Forelimb muscle (tissue), 1 donor: ENCODE measurements at regions not wholly inside any gene's neighbourhood (a gene's known extent, or its start where the extent isn't known, plus 50 kb on each side); places are given as distances from the start of the nearest gene placed in this dataset.
"Not testable (repeated sequence)": the region's sequence is repeated elsewhere in the genome, so short reads cannot be mapped to it uniquely, and the experiment has no call there.

Experiments
- DNase-seq: peaks from one replicate; pipeline ENCODE4 v3.0.0-alpha.2; 2013; ENCODE audit warnings: low read depth

- DNase-seq, result no peak
These were observed 52.3 kb upstream of the CNOT10 start for GRCh38 chr3:32632533-32633265.

GRCh38 chr3:32630266-32630665, 54.7 kb upstream of the CNOT10 start:
- DNase-seq, result no peak

- DNase-seq, result peak; percentile 31
These were observed 56.0 kb upstream of the DYNC1LI1 start for GRCh38 chr3:32626631-32627030.

GRCh38 chr3:32625543-32626176, 55.0 kb upstream of the DYNC1LI1 start:
- not testable (repeated sequence) for DNase-seq

- DNase-seq, result no peak
These were observed 52.9 kb upstream of the DYNC1LI1 start for GRCh38 chr3:32623532-32623931.

- no peak for DNase-seq
These were observed 50.8 kb upstream of the DYNC1LI1 start for GRCh38 chr3:32621466-32621865.

GRCh38 chr3:32620611-32621310, 50.1 kb upstream of the DYNC1LI1 start:
- no peak for DNase-seq
